GM06990 (cell line): ENCODE measurements at regions not wholly inside any gene's neighbourhood (a gene's known extent, or its start where the extent isn't known, plus 50 kb on each side); places are given as distances from the start of the nearest gene placed in this dataset.
A peak's percentile ranks its signal among the peaks of the same experiment; 100 is the strongest.

Source experiments
- DNase-seq: peaks from one replicate; pipeline ENCODE4 v3.0.0-alpha.2; 2011; ENCODE audit not compliant: insufficient read length; ENCODE audit errors: extremely low read depth
- H3K27me3 ChIP-seq: replicated peaks from 2 replicates; pipeline ENCODE4 v1.6.0; 2011; ENCODE audit warnings: low read length; ENCODE audit not compliant: control insufficient read depth, insufficient read depth
- H3K36me3 ChIP-seq: 2 replicates; pipeline ENCODE4 v1.5.1; 2011; ENCODE audit warnings: low read length; ENCODE audit not compliant: control insufficient read depth, insufficient read depth
- H3K4me3 ChIP-seq: replicated peaks from 2 replicates; pipeline ENCODE4 v1.5.1; 2011; ENCODE audit warnings: low read depth, mild to moderate bottlenecking, control low read depth, low read length
- TF ChIP-seq, protein P1 (sequence below): IDR thresholded peaks from 2 replicates; pipeline ENCODE4 v1.5.1; 2011; ENCODE audit warnings: low read length, control low read depth, mild to moderate bottlenecking, inconsistent platforms; ENCODE audit not compliant: insufficient read depth, poor library complexity, severe bottlenecking

DNA sequence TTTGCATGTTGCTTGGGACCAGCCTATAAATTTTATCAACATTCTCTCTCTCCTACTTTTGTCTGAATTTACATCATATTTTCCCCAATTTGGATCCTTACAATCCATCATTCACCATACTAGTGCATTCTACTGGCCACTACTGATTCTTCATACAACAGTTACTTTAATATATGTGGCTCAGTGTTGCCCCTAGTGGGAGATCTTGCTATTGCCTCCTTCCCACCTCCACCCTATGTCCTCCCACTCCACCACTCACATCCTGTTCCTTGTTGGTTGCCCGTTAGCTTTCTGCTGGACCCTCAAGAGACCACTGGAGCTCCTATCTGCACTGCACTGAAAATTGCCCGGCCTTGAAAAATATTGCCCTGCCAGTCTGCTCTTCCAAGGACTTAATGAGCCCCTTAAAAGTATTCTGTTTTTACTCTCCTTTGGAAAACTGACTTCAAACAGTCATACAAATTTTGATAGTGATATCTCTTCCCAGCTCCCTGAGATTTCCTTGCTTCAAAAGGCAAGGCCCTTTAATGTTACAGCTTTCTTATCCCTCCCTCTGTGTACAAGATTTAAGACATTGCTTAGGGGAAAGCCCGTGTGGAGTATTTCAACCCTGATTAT, 243.2 kb upstream of the TMEM229A start:
- Histone ChIP-seq H3K27me3 (no peaks in the 10 kb centered on the region), H3K4me3 (no peak overlapping the region), H3K36me3 (no peaks in the 10 kb centered on the region)
- TF ChIP-seq, protein P1, sequence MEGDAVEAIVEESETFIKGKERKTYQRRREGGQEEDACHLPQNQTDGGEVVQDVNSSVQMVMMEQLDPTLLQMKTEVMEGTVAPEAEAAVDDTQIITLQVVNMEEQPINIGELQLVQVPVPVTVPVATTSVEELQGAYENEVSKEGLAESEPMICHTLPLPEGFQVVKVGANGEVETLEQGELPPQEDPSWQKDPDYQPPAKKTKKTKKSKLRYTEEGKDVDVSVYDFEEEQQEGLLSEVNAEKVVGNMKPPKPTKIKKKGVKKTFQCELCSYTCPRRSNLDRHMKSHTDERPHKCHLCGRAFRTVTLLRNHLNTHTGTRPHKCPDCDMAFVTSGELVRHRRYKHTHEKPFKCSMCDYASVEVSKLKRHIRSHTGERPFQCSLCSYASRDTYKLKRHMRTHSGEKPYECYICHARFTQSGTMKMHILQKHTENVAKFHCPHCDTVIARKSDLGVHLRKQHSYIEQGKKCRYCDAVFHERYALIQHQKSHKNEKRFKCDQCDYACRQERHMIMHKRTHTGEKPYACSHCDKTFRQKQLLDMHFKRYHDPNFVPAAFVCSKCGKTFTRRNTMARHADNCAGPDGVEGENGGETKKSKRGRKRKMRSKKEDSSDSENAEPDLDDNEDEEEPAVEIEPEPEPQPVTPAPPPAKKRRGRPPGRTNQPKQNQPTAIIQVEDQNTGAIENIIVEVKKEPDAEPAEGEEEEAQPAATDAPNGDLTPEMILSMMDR = peak; percentile 77
- DNase-seq = no peak

DNA sequence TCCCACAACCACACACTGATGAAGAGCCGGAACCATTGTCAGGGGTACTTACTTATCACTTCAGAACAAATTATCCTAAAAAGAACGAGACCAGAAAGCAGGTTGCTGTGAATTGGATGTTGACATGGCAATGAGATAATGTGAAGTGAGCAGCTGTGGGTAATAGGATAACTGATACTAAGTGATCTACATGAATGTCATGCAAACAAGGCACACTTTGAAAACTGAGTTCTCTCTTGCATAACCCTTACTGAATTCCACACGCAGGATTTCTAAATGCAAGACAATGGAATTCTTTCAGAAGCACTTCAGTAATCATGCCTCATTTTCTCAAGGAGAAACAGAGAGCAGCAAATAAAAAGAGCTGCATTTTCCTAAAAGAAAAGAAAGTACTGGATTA, 242.5 kb upstream of the TMEM229A start:
- no peak overlapping the region for H3K4me3 ChIP-seq
- H3K36me3 ChIP-seq = no peaks in the 10 kb centered on the region
- no peaks in the 10 kb centered on the region for H3K27me3 ChIP-seq
- DNase-seq = no peak
- TF ChIP-seq, protein P1 = no peak

DNA sequence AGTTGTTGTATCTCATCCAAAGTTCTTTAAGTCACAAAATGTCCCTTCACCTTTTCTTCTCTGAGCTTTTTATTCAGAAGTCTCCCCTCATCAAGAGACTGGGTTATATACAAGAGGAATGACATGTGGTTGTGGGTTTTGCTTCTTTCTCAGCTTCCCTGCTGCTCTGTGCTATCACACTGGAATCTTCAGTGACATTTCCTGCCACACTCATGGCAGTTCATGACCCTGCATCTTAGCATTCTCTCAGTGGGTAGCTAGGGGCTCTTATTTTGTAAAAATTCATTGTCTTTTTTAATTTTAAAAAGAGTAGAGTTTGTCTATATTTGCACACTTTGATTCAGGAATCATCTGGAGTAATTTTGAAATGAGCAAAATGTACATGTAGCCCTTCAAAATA, 236.9 kb upstream of the TMEM229A start:
- H3K36me3 ChIP-seq = no peaks in the 10 kb centered on the region
- no peak for DNase-seq
- H3K4me3 ChIP-seq = no peak overlapping the region
- H3K27me3 ChIP-seq = no peaks in the 10 kb centered on the region
- TF ChIP-seq, protein P1 = no peak

DNA sequence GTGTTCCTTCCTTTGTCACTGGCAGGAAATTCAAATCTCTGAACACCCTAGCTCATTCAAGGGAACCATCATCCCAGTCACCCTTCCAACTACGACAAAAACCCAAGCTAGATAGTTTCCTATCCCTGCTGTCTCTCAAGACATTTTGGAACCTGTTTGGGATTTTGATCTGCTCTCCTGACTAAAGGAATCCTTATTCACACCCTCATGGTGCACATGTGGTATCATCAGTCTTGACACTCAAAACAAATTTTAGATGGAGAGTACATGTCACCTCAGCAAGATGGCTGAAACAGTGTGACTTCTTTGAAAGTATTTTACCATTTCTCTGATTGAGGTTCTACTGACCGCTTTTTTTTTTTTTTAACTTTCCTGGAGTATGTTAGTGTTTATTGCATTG, 234.3 kb upstream of the TMEM229A start:
- Histone ChIP-seq H3K4me3 (no peak overlapping the region), H3K27me3 (no peaks in the 10 kb centered on the region), H3K36me3 (no peaks in the 10 kb centered on the region)
- TF ChIP-seq, protein P1 = no peak
- no peak for DNase-seq

DNA sequence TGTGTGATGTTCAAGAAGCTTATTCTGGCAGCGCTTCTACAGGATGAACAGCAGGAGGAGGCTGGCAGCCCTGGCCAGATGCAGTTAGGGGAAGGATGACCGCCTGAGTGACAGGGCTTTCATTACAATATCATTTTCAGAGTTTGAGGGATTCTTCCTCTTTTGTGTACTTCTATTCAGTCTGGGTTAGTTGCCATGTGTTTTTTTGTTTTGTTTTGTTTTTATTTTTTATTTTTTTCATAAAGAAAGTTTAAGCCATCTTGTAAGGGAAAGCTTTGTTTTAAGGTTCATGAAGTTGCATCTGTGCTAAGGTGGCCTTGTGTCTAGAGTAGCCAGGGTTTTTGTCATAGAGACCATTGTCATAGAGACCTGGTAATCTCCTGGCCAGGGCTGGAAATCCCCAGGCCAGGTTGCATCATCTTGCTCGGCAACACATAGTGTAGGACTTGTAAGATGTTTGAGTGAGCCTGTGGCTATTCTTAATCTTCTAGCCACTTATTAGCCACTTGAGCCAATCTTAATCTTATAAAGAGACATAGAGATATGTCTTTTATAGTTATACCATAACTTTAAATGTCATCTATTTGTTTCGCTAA, 230.5 kb upstream of the TMEM229A start:
- TF ChIP-seq, protein P1 = no peak
- Histone ChIP-seq H3K36me3 (no peaks in the 10 kb centered on the region), H3K4me3 (no peak overlapping the region), H3K27me3 (no peaks in the 10 kb centered on the region)
- DNase-seq = peak; percentile 35
